Bronchial epithelial cell (primary cell): ENCODE measurements at regions not wholly inside any gene's neighbourhood (a gene's known extent, or its start where the extent isn't known, plus 50 kb on each side); places are given as distances from the start of the nearest gene placed in this dataset.
A peak's percentile ranks its signal among the peaks of the same experiment; 100 is the strongest.

Experiments used
- DNase-seq: peaks from one replicate; pipeline ENCODE4 v3.0.0-alpha.2; 2010; ENCODE audit warnings: low read depth
- FAIRE-seq: peaks from 2 replicates; lab custom pipeline; 2011; peaks lifted over from hg19 to GRCh38; lab: Jason Lieb, UNC
- H3K27me3 ChIP-seq: 2 replicates; pipeline ENCODE4 v1.5.1; 2011; ENCODE audit warnings: low read length; ENCODE audit not compliant: control insufficient read depth, insufficient read depth
- H3K36me3 ChIP-seq: 2 replicates; pipeline ENCODE4 v1.5.1; 2011; ENCODE audit warnings: low read length; ENCODE audit not compliant: control insufficient read depth, insufficient read depth
- H3K4me3 ChIP-seq: 2 replicates; pipeline ENCODE4 v1.5.1; 2011; ENCODE audit warnings: mild to moderate bottlenecking, low read depth, low read length, control low read depth
- CTCF ChIP-seq: IDR thresholded peaks from 2 replicates; pipeline ENCODE4 v1.5.1; 2011; ENCODE audit warnings: mild to moderate bottlenecking, moderate library complexity, low read length, control low read depth, inconsistent platforms; ENCODE audit not compliant: insufficient read depth, severe bottlenecking

- no peak for FAIRE-seq
- no peaks in the 10 kb centered on the region for H3K27me3 ChIP-seq
- H3K36me3 ChIP-seq, result no peaks in the 10 kb centered on the region
- no peak for DNase-seq
- H3K4me3 ChIP-seq, result no peak overlapping the region
- TF ChIP-seq CTCF, result no peak
Measured at GRCh38 chr12:61804301-61804700, 455.9 kb upstream of the USP15 start.

GRCh38 chr12:61808856-61809255, 451.3 kb upstream of the USP15 start:
- TF ChIP-seq CTCF, result no peak
- Histone ChIP-seq H3K4me3 (no peak overlapping the region), H3K27me3 (no peaks in the 10 kb centered on the region), H3K36me3 (no peaks in the 10 kb centered on the region)
- FAIRE-seq, result no peak
- peak; percentile 84 for DNase-seq

GRCh38 chr12:61810486-61810885, 449.7 kb upstream of the USP15 start:
- no peak for TF ChIP-seq CTCF
- H3K4me3 ChIP-seq, result no peak overlapping the region
- H3K27me3 ChIP-seq, result no peaks in the 10 kb centered on the region
- H3K36me3 ChIP-seq, result no peaks in the 10 kb centered on the region
- no peak for FAIRE-seq
- no peak for DNase-seq

- H3K4me3 ChIP-seq, result no peak overlapping the region
- DNase-seq (peak; percentile 22), FAIRE-seq (no peak)
- no peaks in the 10 kb centered on the region for H3K36me3 ChIP-seq
- H3K27me3 ChIP-seq, result no peaks in the 10 kb centered on the region
- TF ChIP-seq CTCF, result no peak
Measured at GRCh38 chr12:61821381-61821780, 438.8 kb upstream of the USP15 start.

GRCh38 chr12:61823102-61823501, 437.1 kb upstream of the USP15 start:
- no peak for TF ChIP-seq CTCF
- FAIRE-seq (no peak), DNase-seq (no peak)
- H3K27me3 ChIP-seq, result no peaks in the 10 kb centered on the region
- no peaks in the 10 kb centered on the region for H3K36me3 ChIP-seq
- no peak overlapping the region for H3K4me3 ChIP-seq

GRCh38 chr12:61846765-61847164, 413.4 kb upstream of the USP15 start:
- no peak for FAIRE-seq

More at GRCh38 chr12:61846765-61847164, 413.4 kb upstream of the USP15 start:
- no peak overlapping the region for H3K4me3 ChIP-seq
- no peaks in the 10 kb centered on the region for H3K36me3 ChIP-seq
- TF ChIP-seq CTCF, result no peak
- H3K27me3 ChIP-seq, result no peaks in the 10 kb centered on the region
- DNase-seq, result no peak
